ENCODE measurements at regions not wholly inside any gene's neighbourhood (a gene's known extent, or its start where the extent isn't known, plus 50 kb on each side); places are given as distances from the start of the nearest gene placed in this dataset.

- TF ChIP-seq HOXD1 (CRISPR knock-in tag; IDR thresholded peaks at IDR 0.05): peak; percentile 89
- peak; percentile 79 for TF ChIP-seq ARNTL (CRISPR knock-in tag; IDR thresholded peaks at IDR 0.05)
- peak; percentile 95 for TF ChIP-seq PAXIP1 (CRISPR knock-in tag; conservative IDR thresholded peaks at IDR 0.05)
- TF ChIP-seq, protein P1, sequence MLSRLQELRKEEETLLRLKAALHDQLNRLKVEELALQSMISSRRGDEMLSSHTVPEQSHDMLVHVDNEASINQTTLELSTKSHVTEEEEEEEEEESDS (CRISPR knock-in tag; IDR thresholded peaks at IDR 0.05; ENCODE audit: borderline replicate concordance): peak; percentile 67; the same call in 1 of the 2 replicates
- TF ChIP-seq, protein P2, sequence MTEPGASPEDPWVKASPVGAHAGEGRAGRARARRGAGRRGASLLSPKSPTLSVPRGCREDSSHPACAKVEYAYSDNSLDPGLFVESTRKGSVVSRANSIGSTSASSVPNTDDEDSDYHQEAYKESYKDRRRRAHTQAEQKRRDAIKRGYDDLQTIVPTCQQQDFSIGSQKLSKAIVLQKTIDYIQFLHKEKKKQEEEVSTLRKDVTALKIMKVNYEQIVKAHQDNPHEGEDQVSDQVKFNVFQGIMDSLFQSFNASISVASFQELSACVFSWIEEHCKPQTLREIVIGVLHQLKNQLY (CRISPR knock-in tag; IDR thresholded peaks at IDR 0.05): peak; percentile 85; the same call in 1 of the 2 replicates
- TF ChIP-seq HNF1B (CRISPR knock-in tag; IDR thresholded peaks at IDR 0.05): peak; percentile 75
- TF ChIP-seq KDM1A (CRISPR knock-in tag; IDR thresholded peaks at IDR 0.05): peak; percentile 27; the same call in 1 of the 2 replicates
- TF ChIP-seq ZNF7 (CRISPR knock-in tag; IDR thresholded peaks at IDR 0.05): no peak
- no peak for TF ChIP-seq NR3C1 (CRISPR knock-in tag; IDR thresholded peaks at IDR 0.05)
- TF ChIP-seq ZHX2 (IDR thresholded peaks at IDR 0.05; ENCODE audit: low read depth): peak; percentile 67; the same call in 1 of the 2 replicates
- no peak for TF ChIP-seq ZHX2 (CRISPR knock-in tag; IDR thresholded peaks at IDR 0.05; ENCODE audit: borderline replicate concordance)
- TF ChIP-seq ATF7 (IDR thresholded peaks at IDR 0.05): 0 out of 2 replicates have a peak, but pooled peaks have one; percentile 4
- no peak; the same call in 1 of the 2 replicates for TF ChIP-seq ATF7 (CRISPR knock-in tag; IDR thresholded peaks at IDR 0.05)
- TF ChIP-seq ZNF672 (CRISPR knock-in tag; IDR thresholded peaks at IDR 0.05): no peak
- TF ChIP-seq ZNF776 (CRISPR knock-in tag; IDR thresholded peaks at IDR 0.05): no peak
- no peak for TF ChIP-seq HNRNPH1 (optimal IDR thresholded peaks at IDR 0.05; ENCODE audit: low read depth, low read length)
- TF ChIP-seq FOXA1 (IDR thresholded peaks at IDR 0.05): peak; percentile 80
- peak; percentile 98 for TF ChIP-seq FOXA1 (CRISPR knock-in tag; IDR thresholded peaks at IDR 0.05)
- no peak for TF ChIP-seq ZNF720 (CRISPR knock-in tag; IDR thresholded peaks at IDR 0.05)
- TF ChIP-seq ZNF652 (CRISPR knock-in tag; IDR thresholded peaks at IDR 0.05; ENCODE audit: borderline replicate concordance, low read depth): peak; percentile 99
These were observed 168.0 kb upstream of the AHR start (continued) for GRCh38 chr7:17130281-17131059.

Data from HepG2 (cell line).